Lung (tissue), 11 donors: ENCODE measurements at regions not wholly inside any gene's neighbourhood (a gene's known extent, or its start where the extent isn't known, plus 50 kb on each side); places are given as distances from the start of the nearest gene placed in this dataset.
A peak's percentile ranks its signal among the peaks of the same experiment; 100 is the strongest.

Experiments
- ATAC-seq: fragments of 200-7000 bp; cut with Tn5 transposase; one replicate; pipeline ENCODE4 v1.9.1; 2020; ENCODE audit warnings: moderate number of reproducible peaks; ENCODE audit not compliant: insufficient read depth, low FRiP score
- DNase-seq, 3 donors: peaks; one replicate each; pipeline ENCODE4 v3.0.0-alpha.2; 2013 to 2017
- H3K27ac ChIP-seq, 2 donors: one replicate each; pipeline ENCODE4 v1.5.1; 2013; ENCODE audit warnings: mild to moderate bottlenecking in 2 of 2, moderate library complexity in 2 of 2, control low read depth in 1 of 2, inconsistent platforms in 1 of 2, low read depth in 1 of 2, low read length in 1 of 2
- H3K27me3 ChIP-seq, 3 donors: one replicate each; pipeline ENCODE4 v1.5.1; 2013; ENCODE audit warnings: low read length in 2 of 3; ENCODE audit not compliant: control insufficient read depth in 3 of 3, insufficient read depth in 3 of 3
- H3K36me3 ChIP-seq, 4 donors: one replicate each; pipeline ENCODE4 v1.5.1; 2013; ENCODE audit warnings: low read length in 4 of 4, mild to moderate bottlenecking in 1 of 4, moderate library complexity in 1 of 4; ENCODE audit not compliant: control insufficient read depth in 4 of 4, insufficient read depth in 4 of 4
- H3K4me1 ChIP-seq, 5 donors: one replicate each; pipeline ENCODE4 v1.5.1; 2013; ENCODE audit warnings: low read length in 5 of 5, mild to moderate bottlenecking in 2 of 5, moderate library complexity in 1 of 5; ENCODE audit not compliant: control insufficient read depth in 5 of 5, insufficient read depth in 5 of 5
- H3K4me3 ChIP-seq: one replicate; pipeline ENCODE4 v1.5.1; 2013; ENCODE audit warnings: mild to moderate bottlenecking, control low read depth, moderate library complexity
- H3K9ac ChIP-seq, 2 donors: one replicate each; pipeline ENCODE4 v1.5.1; 2013; ENCODE audit warnings: low read length in 2 of 2, control low read depth in 1 of 2; ENCODE audit not compliant: insufficient read depth in 1 of 2
- H3K9me3 ChIP-seq, 4 donors: one replicate each; pipeline ENCODE4 v1.5.1; 2013; ENCODE audit warnings: low read length in 3 of 4, mild to moderate bottlenecking in 1 of 4, moderate library complexity in 1 of 4; ENCODE audit not compliant: control insufficient read depth in 4 of 4, insufficient read depth in 3 of 4
- CTCF ChIP-seq: IDR thresholded peaks from 2 replicates; pipeline ENCODE4 v1.5.1; 2012; ENCODE audit warnings: mild to moderate bottlenecking; ENCODE audit errors: control extremely low read depth, extremely low read depth
- WGBS, 2 donors: extraction: QIAGEN DNeasy Blood & Tissue Kit; methylation state at CpG; one replicate each; pipeline ENCODE4 v1.1.7; 2013; 5-methylcytosine and 5-hydroxymethylcytosine counted together
- donor health status: control.
- donor health status: control.
- donor health status: Bipolar disorder and iron deficiency.
- donor health status: healthy.
- donor health status: DM: yes; HTN: yes; CAD: no.

DNA sequence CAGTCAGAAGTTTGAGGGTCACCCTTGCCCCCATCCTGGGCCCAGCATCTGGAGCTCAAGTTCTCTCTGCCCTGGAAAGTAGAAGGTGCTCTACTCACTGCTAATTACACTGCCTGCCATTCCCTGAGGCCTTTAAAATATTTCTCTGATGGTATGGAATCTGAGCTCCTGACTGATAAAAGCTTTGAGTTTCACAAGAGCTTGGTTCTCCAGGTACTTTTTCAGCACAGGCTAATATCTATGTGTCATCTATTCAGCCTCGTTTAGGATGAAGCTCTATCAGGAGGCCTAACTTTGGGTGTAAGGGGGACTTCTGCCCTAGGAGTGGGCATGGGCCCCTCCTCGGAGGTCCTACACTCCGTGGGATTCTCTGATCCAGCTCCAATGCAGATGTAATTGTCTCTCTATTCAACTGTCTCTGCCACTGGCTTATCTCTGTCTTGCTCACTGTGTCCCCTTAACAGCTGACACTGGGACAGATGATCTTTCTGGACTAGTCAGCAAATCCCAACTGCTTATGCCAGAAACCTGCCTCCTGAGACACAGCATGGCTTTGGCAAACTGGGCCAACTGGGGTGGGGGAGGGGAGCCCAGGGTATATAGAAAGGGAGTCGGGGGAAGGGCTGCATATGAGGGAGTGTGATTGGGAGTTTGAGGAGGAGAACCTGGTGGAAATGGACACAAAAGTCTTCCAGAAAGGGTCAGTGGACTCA lies 104.2 kb upstream of the GADD45A start:
- WGBS, 2 donors = 86 to 96% methylated on average over 4 of the region's 4 CpGs
- ATAC-seq = no peak

DNA sequence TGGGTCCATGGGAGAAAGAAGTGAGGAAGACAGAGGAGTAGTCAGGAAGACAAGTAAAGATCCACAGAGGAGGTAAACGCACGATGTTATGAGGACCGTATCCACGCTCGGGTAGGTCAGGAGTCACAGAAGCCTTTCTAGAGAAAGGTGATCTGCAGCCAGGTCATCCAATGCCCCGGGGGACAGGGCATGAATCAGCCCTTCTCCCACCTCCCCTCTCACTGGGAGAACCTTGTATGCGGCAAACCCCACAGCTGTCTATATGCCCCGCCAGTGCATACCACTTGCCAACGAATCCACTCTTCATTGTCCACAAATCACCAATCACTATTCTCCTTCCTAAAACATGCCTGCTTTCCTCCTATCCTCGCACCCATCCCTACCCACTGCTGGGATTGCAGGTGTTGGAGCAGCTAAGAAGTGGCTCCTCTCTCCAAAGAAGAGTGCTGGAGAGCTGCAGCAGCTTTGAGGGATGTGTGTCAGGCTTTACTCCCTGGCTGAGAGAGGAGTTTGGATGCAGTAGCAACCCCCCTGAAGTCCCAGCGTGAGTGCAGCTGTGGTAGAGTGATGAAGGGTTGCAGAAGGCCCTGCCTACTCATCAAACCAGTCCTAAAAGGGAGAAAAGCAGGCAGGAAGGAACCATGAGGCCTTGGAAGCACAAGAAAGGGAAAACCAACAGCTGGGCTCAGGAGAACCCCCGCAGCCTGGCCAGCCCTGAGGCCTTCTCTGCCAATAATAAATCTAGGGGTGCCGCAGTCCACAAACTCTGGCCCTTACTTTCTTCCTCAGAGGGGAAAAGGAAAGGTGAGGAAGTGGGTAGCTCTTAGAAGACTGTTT lies 102.2 kb upstream of the GADD45A start:
- no peak overlapping the region for H3K27ac ChIP-seq
- no peak for ATAC-seq
- WGBS, 2 donors = 88 to 93% methylated on average over 13 of the region's 13 CpGs

More for the DNA sequence above, 104.2 kb upstream of the GADD45A start:
- Histone ChIP-seq H3K27me3 (no peaks in the 10 kb centered on the region), H3K36me3 (no peaks in the 10 kb centered on the region), H3K9ac (no peak overlapping the region), H3K4me1 (peaks cover 0 to 10% (median 0%) of the 10 kb centered on the region in 5 donors), H3K4me3 (no peak overlapping the region), H3K27ac (no peak overlapping the region), H3K9me3 (no peaks in the 10 kb centered on the region)
- no peak for TF ChIP-seq CTCF
- DNase-seq = no peak

DNA sequence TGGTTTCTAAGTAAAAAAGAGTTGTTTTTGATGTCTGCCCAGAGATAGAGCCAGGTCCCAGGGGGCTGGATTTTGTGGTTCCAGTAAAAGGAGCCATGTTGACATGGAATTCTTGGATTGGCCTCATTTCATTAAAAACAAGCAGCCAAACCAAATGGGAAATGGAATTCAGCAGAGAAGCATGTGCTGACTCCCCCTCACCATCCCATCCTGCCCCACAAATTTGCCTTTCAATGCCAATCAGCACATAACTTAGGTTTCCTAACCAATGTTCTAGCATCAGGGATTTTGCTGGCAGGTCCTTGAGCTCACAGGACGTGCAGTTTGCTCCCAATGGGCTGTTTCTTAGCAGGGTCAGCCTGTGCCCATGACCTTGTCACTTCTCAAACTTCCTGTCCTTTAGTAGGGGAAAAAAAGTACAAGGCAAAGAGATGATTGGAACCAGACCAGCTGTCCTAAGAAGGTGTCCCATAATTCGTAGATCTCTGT lies 101.5 kb upstream of the GADD45A start:
- DNase-seq (peak in 1 of 3 donors; percentile 23), ATAC-seq (no peak)
- WGBS, 2 donors = 60 to 85% methylated on average over 2 of the region's 2 CpGs
- Histone ChIP-seq H3K36me3 (no peaks in the 10 kb centered on the region), H3K27ac (peak overlapping the region in 1 of 2 donors; percentile 16), H3K4me3 (no peak overlapping the region), H3K4me1 (peaks cover 0 to 18% (median 4%) of the 10 kb centered on the region in 5 donors), H3K27me3 (no peaks in the 10 kb centered on the region), H3K9ac (no peak overlapping the region), H3K9me3 (no peaks in the 10 kb centered on the region)
- no peak for TF ChIP-seq CTCF

More for the DNA sequence above, 102.2 kb upstream of the GADD45A start:
- no peak overlapping the region for H3K4me3 ChIP-seq
- no peaks in the 10 kb centered on the region for H3K36me3 ChIP-seq
- H3K9ac ChIP-seq = no peak overlapping the region
- H3K4me1 ChIP-seq = peaks cover 0 to 12% (median 2%) of the 10 kb centered on the region in 5 donors
- no peaks in the 10 kb centered on the region for H3K9me3 ChIP-seq
- DNase-seq = peak; percentile 19 to 54 (median 37)
- no peak for TF ChIP-seq CTCF
- H3K27me3 ChIP-seq = no peaks in the 10 kb centered on the region
